ENCODE measurements at regions not wholly inside any gene's neighbourhood (a gene's known extent, or its start where the extent isn't known, plus 50 kb on each side); places are given as distances from the start of the nearest gene placed in this dataset.

- no peak for TF ChIP-seq POLR2A (IDR thresholded peaks at IDR 0.05)
- TF ChIP-seq CTCF (IDR thresholded peaks at IDR 0.05) = no peak
Observed at GRCh38 chr18:39051013-39051412, 1485.4 kb upstream of the CELF4 start.

Data from testis (tissue), 2 donors.